KMS-11 (cell line): ENCODE measurements at regions not wholly inside any gene's neighbourhood (a gene's known extent, or its start where the extent isn't known, plus 50 kb on each side); places are given as distances from the start of the nearest gene placed in this dataset.
"Not testable (repeated sequence)": the region's sequence is repeated elsewhere in the genome, so short reads cannot be mapped to it uniquely, and the experiment has no call there.

ENCODE experiments used
- H2AFZ ChIP-seq: fragments of 200-600 bp; sonication (generic); 2 replicates; pipeline ENCODE4 v1.6.1; 2016; ENCODE audit warnings: antibody characterized with exemption, mixed run types, low read depth
- H3K27ac ChIP-seq: fragments of 200-600 bp; sonication (generic); 2 replicates; pipeline ENCODE4 v1.6.1; 2016; ENCODE audit warnings: mild to moderate bottlenecking, mixed run types
- H3K27me3 ChIP-seq: fragments of 200-600 bp; sonication (generic); 2 replicates; pipeline ENCODE4 v1.6.1; 2017; ENCODE audit warnings: mild to moderate bottlenecking, low read depth, mixed run types, moderate library complexity; ENCODE audit not compliant: insufficient read depth
- H3K36me3 ChIP-seq: fragments of 200-600 bp; sonication (generic); 2 replicates; pipeline ENCODE4 v1.6.1; 2017; ENCODE audit warnings: mild to moderate bottlenecking, mixed run types; ENCODE audit not compliant: insufficient read depth
- H3K4me1 ChIP-seq: fragments of 200-600 bp; sonication (generic); 2 replicates; pipeline ENCODE4 v1.6.1; 2016; ENCODE audit warnings: mild to moderate bottlenecking, low read depth, mixed run types; ENCODE audit not compliant: poor library complexity, severe bottlenecking
- H3K4me2 ChIP-seq: fragments of 200-600 bp; sonication (generic); 2 replicates; pipeline ENCODE4 v1.7.0; 2016; ENCODE audit warnings: mild to moderate bottlenecking, mixed run types
- H3K4me3 ChIP-seq: fragments of 200-600 bp; sonication (generic); IDR thresholded peaks from 2 replicates; pipeline ENCODE4 v1.6.1; 2017; ENCODE audit warnings: low read depth, low read length, mixed read lengths; ENCODE audit not compliant: insufficient read depth
- H3K79me2 ChIP-seq: fragments of 200-600 bp; sonication (generic); 2 replicates; pipeline ENCODE4 v1.6.1; 2016; ENCODE audit warnings: low read depth, mixed run types; ENCODE audit not compliant: insufficient read depth
- H3K9ac ChIP-seq: fragments of 200-600 bp; sonication (generic); 2 replicates; pipeline ENCODE4 v1.6.1; 2016; ENCODE audit warnings: mild to moderate bottlenecking, mixed run types
- H4K20me1 ChIP-seq: fragments of 200-600 bp; sonication (generic); 2 replicates; pipeline ENCODE4 v1.6.1; 2016; ENCODE audit warnings: mild to moderate bottlenecking, mixed run types; ENCODE audit not compliant: insufficient read depth
- CTCF ChIP-seq: fragments of 200-600 bp; sonication (generic); conservative IDR thresholded peaks from 2 replicates; pipeline ENCODE4 v1.6.1; 2017; ENCODE audit warnings: low read depth, mild to moderate bottlenecking, antibody characterized with exemption, low read length, moderate library complexity, mixed read lengths

- Histone ChIP-seq H3K4me3 (no peak overlapping the region), H4K20me1 (no peaks in the 10 kb centered on the region), H3K9ac (no peak overlapping the region), H3K36me3 (no peaks in the 10 kb centered on the region), H2AFZ (no peak overlapping the region), H3K27ac (no peak overlapping the region), H3K4me2 (no peak overlapping the region), H3K4me1 (no peaks in the 10 kb centered on the region), H3K79me2 (no peaks in the 10 kb centered on the region), H3K27me3 (no peaks in the 10 kb centered on the region)
- no peak for TF ChIP-seq CTCF
Measured at GRCh38 chr4:27791640-27792039, 931.0 kb downstream of the STIM2 start.

GRCh38 chr4:27807207-27807606 is 946.6 kb downstream of the STIM2 start:
- H2AFZ ChIP-seq: no peak overlapping the region
- no peak overlapping the region for H3K27ac ChIP-seq
- no peaks in the 10 kb centered on the region for H3K79me2 ChIP-seq
- H3K4me1 ChIP-seq: no peaks in the 10 kb centered on the region
- no peaks in the 10 kb centered on the region for H3K36me3 ChIP-seq
- TF ChIP-seq CTCF: no peak
- no peaks in the 10 kb centered on the region for H3K27me3 ChIP-seq
- H3K4me3 ChIP-seq: no peak overlapping the region
- H4K20me1 ChIP-seq: no peaks in the 10 kb centered on the region
- no peak overlapping the region for H3K9ac ChIP-seq
- no peak overlapping the region for H3K4me2 ChIP-seq

- no peaks in the 10 kb centered on the region for H4K20me1 ChIP-seq
- H3K4me2 ChIP-seq: no peak overlapping the region
- H3K27me3 ChIP-seq: no peaks in the 10 kb centered on the region
- no peak overlapping the region for H3K4me3 ChIP-seq
- no peaks in the 10 kb centered on the region for H3K4me1 ChIP-seq
- no peaks in the 10 kb centered on the region for H3K36me3 ChIP-seq
- H3K79me2 ChIP-seq: no peaks in the 10 kb centered on the region
- no peak overlapping the region for H3K27ac ChIP-seq
- no peak overlapping the region for H2AFZ ChIP-seq
- no peak for TF ChIP-seq CTCF
- H3K9ac ChIP-seq: no peak overlapping the region
Measured at GRCh38 chr4:27811948-27812347, 951.3 kb downstream of the STIM2 start.

GRCh38 chr4:27813226-27813625 is 952.6 kb downstream of the STIM2 start:
- H3K4me3 ChIP-seq, H3K9ac ChIP-seq, H3K4me1 ChIP-seq, H4K20me1 ChIP-seq, H3K79me2 ChIP-seq, H2AFZ ChIP-seq, H3K27ac ChIP-seq, H3K4me2 ChIP-seq, H3K36me3 ChIP-seq, H3K27me3 ChIP-seq: not testable (repeated sequence)

- not testable (repeated sequence) for H3K4me3 ChIP-seq, H4K20me1 ChIP-seq, H3K36me3 ChIP-seq, H3K27me3 ChIP-seq, H3K27ac ChIP-seq, H3K4me2 ChIP-seq, H3K79me2 ChIP-seq, H2AFZ ChIP-seq, H3K9ac ChIP-seq, H3K4me1 ChIP-seq
Measured at GRCh38 chr4:27813699-27814425, 953.2 kb downstream of the STIM2 start.
